H1 (cell line): ENCODE measurements at regions not wholly inside any gene's neighbourhood (a gene's known extent, or its start where the extent isn't known, plus 50 kb on each side); places are given as distances from the start of the nearest gene placed in this dataset.

Experiments
- EGR1 ChIP-seq: IDR thresholded peaks from 2 replicates; pipeline ENCODE4 v1.6.1; 2011; ENCODE audit warnings: low read depth, low read length, borderline replicate concordance
- HDAC6 ChIP-seq: IDR thresholded peaks from one replicate; pipeline ENCODE4 v1.7.1; 2012; ENCODE audit warnings: low read depth, mild to moderate bottlenecking, inconsistent platforms, low read length, moderate library complexity
- JUND ChIP-seq: IDR thresholded peaks from 2 replicates; pipeline ENCODE4 v1.6.1; 2011; ENCODE audit warnings: mild to moderate bottlenecking, improper control_type of control experiment, low read length
- KDM1A ChIP-seq: fragments of 200-600, 300-600 bp; sonication (generic); IDR thresholded peaks from 2 replicates; pipeline ENCODE4 v1.7.1; 2016; ENCODE audit warnings: mild to moderate bottlenecking, low read length, borderline replicate concordance
- MAFK ChIP-seq: IDR thresholded peaks from 2 replicates; pipeline ENCODE4 v1.6.1; 2012; ENCODE audit warnings: low read depth, mild to moderate bottlenecking, improper control_type of control experiment, low read length
- NRF1 ChIP-seq: IDR thresholded peaks from 2 replicates; pipeline ENCODE4 v1.6.1; 2011; ENCODE audit warnings: mild to moderate bottlenecking, low read depth, low read length, improper control_type of control experiment
- RBBP5 ChIP-seq: IDR thresholded peaks from 2 replicates; pipeline ENCODE4 v1.7.1; 2012; ENCODE audit warnings: low read depth, mild to moderate bottlenecking, inconsistent platforms, low read length, moderate library complexity, borderline replicate concordance
- SP1 ChIP-seq: IDR thresholded peaks from 2 replicates; pipeline ENCODE4 v1.6.1; 2011; ENCODE audit warnings: low read depth, low read length
- TAF1 ChIP-seq: IDR thresholded peaks from 2 replicates; pipeline ENCODE4 v1.6.1; 2011; ENCODE audit warnings: mild to moderate bottlenecking, low read depth, low read length
- TF ChIP-seq, protein P1 (sequence below): fragments of 300-600 bp; sonication (generic); IDR thresholded peaks from 2 replicates; pipeline ENCODE4 v1.7.1; 2012; ENCODE audit warnings: low read length, moderate library complexity, mild to moderate bottlenecking, inconsistent platforms; ENCODE audit not compliant: insufficient replicate concordance

DNA sequence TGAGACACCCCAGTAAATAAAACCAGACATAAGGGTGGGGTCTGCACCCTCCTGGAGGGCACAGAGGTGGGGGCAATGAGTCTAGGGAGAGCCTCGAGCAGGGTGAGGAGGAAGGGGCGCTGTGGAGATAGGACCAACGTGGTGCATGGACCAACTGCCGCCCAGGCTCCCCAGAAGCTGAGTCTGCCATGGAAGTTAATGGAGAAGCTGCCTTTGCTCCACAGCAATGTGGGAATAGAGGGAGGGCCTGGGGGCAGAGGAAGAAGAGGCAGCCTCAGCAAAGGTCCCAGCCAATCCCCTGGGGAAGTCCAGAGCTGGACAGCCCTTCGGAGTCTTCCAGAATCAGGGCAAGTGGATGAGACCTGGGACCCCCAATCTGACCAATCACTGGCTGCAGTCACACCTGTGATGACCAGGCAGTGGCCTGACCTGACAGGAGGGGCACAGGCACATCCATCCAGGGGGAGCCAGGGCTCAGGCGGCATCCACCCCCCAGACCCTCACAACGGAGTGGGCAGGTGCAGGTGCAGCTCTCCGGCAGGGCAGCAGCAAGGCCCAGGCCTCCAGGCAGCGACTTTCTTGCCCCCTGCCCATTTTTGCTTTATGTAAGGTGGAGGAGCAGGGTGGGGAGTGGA, 242.2 kb upstream of the PPP2R2D start (continued):
- TF ChIP-seq, protein P1, sequence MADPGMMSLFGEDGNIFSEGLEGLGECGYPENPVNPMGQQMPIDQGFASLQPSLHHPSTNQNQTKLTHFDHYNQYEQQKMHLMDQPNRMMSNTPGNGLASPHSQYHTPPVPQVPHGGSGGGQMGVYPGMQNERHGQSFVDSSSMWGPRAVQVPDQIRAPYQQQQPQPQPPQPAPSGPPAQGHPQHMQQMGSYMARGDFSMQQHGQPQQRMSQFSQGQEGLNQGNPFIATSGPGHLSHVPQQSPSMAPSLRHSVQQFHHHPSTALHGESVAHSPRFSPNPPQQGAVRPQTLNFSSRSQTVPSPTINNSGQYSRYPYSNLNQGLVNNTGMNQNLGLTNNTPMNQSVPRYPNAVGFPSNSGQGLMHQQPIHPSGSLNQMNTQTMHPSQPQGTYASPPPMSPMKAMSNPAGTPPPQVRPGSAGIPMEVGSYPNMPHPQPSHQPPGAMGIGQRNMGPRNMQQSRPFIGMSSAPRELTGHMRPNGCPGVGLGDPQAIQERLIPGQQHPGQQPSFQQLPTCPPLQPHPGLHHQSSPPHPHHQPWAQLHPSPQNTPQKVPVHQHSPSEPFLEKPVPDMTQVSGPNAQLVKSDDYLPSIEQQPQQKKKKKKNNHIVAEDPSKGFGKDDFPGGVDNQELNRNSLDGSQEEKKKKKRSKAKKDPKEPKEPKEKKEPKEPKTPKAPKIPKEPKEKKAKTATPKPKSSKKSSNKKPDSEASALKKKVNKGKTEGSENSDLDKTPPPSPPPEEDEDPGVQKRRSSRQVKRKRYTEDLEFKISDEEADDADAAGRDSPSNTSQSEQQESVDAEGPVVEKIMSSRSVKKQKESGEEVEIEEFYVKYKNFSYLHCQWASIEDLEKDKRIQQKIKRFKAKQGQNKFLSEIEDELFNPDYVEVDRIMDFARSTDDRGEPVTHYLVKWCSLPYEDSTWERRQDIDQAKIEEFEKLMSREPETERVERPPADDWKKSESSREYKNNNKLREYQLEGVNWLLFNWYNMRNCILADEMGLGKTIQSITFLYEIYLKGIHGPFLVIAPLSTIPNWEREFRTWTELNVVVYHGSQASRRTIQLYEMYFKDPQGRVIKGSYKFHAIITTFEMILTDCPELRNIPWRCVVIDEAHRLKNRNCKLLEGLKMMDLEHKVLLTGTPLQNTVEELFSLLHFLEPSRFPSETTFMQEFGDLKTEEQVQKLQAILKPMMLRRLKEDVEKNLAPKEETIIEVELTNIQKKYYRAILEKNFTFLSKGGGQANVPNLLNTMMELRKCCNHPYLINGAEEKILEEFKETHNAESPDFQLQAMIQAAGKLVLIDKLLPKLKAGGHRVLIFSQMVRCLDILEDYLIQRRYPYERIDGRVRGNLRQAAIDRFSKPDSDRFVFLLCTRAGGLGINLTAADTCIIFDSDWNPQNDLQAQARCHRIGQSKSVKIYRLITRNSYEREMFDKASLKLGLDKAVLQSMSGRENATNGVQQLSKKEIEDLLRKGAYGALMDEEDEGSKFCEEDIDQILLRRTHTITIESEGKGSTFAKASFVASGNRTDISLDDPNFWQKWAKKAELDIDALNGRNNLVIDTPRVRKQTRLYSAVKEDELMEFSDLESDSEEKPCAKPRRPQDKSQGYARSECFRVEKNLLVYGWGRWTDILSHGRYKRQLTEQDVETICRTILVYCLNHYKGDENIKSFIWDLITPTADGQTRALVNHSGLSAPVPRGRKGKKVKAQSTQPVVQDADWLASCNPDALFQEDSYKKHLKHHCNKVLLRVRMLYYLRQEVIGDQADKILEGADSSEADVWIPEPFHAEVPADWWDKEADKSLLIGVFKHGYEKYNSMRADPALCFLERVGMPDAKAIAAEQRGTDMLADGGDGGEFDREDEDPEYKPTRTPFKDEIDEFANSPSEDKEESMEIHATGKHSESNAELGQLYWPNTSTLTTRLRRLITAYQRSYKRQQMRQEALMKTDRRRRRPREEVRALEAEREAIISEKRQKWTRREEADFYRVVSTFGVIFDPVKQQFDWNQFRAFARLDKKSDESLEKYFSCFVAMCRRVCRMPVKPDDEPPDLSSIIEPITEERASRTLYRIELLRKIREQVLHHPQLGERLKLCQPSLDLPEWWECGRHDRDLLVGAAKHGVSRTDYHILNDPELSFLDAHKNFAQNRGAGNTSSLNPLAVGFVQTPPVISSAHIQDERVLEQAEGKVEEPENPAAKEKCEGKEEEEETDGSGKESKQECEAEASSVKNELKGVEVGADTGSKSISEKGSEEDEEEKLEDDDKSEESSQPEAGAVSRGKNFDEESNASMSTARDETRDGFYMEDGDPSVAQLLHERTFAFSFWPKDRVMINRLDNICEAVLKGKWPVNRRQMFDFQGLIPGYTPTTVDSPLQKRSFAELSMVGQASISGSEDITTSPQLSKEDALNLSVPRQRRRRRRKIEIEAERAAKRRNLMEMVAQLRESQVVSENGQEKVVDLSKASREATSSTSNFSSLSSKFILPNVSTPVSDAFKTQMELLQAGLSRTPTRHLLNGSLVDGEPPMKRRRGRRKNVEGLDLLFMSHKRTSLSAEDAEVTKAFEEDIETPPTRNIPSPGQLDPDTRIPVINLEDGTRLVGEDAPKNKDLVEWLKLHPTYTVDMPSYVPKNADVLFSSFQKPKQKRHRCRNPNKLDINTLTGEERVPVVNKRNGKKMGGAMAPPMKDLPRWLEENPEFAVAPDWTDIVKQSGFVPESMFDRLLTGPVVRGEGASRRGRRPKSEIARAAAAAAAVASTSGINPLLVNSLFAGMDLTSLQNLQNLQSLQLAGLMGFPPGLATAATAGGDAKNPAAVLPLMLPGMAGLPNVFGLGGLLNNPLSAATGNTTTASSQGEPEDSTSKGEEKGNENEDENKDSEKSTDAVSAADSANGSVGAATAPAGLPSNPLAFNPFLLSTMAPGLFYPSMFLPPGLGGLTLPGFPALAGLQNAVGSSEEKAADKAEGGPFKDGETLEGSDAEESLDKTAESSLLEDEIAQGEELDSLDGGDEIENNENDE = no peak
- TF ChIP-seq EGR1 (no peak), MAFK (no peak), KDM1A (no peak), RBBP5 (no peak), SP1 (no peak), TAF1 (no peak), NRF1 (no peak), HDAC6 (no peak), JUND (no peak)
